ENCODE measurements at regions not wholly inside any gene's neighbourhood (a gene's known extent, or its start where the extent isn't known, plus 50 kb on each side); places are given as distances from the start of the nearest gene placed in this dataset.

DNA sequence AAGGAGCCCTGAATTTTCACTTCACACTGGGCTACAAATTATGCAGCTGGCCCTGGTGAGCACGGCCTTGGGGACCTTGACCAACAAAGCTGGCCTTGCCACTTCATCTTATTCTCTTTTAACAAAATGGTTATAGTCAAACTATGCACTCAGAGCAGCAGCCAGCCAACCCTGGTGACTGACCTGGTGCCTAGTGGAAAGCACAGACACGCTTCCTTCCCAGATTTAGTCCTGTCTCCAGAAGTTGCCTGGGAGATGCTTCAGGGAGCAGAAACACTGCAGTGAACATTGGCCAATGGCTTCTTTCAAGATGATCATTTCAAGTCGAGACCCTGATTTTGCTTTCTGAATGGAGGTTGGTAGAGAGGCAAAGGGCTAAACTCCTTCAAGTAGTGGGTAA is 249.3 kb downstream of the SIPA1L2 start:
- no peak for ATAC-seq
- intact Hi-C loops (cut with DNase I): no loop called here

DNA sequence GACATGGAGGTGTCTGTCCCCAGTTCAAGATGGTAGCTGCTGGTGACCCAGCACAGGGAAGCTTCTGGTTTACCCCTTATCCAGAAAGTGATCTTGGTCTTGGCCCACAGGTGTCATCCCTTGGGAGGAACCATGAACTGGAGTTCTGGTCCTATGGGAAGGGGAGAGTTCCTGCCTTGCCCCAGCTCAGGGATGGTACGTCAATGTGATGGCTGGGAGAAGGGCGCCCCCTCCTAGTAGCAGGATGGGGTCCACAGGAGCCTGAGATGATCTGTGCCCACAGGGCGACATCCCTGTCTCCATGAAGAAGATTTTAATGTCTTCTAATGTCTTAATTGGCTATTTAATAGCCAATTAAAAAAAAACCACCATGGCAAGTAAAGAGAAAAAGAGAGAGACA is 249.8 kb downstream of the SIPA1L2 start:
- intact Hi-C loops (cut with DNase I): no loop called here
- DNase-seq: no peak
- ATAC-seq: no peak

More for the DNA sequence above, 249.3 kb downstream of the SIPA1L2 start:
- DNase-seq: no peak

DNA sequence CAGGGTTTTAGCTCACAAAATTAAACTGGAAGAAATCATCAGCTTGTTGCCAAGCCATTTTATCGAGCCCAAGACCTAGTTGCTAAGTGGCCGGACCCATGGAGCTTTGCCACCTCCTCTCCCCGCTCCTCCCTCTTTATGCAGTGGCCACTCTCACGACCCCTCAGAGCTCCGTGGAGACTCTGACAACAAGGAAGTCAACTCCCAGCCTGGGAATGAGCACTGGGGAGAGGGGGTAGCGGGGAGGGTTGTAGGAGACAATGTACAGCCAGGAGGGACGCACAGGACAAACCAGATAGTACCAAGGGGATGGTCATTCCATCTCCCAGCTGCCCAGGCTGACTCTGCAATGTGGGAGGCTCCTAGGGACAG is 250.9 kb downstream of the SIPA1L2 start:
- ATAC-seq (no peak), DNase-seq (no peak)
- intact Hi-C loops (cut with DNase I): no loop called here

DNA sequence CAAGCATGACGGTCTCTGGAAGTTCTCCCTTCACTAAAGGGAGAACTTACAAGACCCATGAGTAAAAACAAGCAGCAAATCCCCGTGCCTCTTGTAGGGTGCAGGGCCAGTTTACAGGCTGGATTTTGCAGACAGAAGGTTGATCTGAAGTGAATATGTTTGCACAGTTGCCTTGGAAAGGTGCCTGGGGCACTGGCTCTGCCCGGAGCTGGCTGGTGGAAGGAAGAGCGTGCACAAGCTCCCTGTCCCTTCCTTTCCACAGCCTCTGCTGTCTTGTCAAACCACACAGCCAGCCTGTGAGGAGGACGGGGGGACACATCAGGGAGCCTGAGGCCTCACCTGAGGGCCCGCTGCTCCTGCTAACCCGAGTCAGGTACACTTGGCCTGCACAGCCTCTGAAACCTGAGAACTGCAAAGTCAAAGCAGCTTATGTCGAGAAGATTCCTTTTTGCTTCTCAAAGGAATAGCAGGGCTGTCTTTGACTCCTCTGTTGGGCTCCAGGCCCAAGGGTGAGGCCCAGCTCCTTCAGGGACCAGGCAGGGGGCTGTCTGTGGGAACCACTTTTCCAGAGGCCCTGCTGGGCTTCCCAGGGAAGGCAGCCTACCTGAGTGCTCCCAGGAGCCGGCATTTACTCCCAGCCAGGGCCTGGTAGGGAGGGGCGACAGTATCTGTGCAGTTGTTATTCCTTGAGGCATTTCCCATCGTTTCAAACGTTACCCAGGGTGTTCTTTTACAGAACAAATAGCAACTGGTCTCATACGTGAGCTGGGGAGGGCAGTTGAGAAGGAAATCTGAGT is 251.5 kb downstream of the SIPA1L2 start:
- no peak for DNase-seq
- peak in 1 of 2 donors; percentile 59 for ATAC-seq
- intact Hi-C loops (cut with DNase I): no loop called here

GRCh38 chr1:232377494-232377770 is 252.5 kb downstream of the SIPA1L2 start:
- ATAC-seq: peak in 1 of 2 donors; percentile 84
- intact Hi-C loops (cut with DNase I): no loop called here
- peak; percentile 67 for DNase-seq

- intact Hi-C loops (cut with DNase I): no loop called here
- ATAC-seq (peak; percentile 5 to 31), DNase-seq (no peak)
Measured at GRCh38 chr1:232376632-232377493, 253.1 kb downstream of the SIPA1L2 start.

DNA sequence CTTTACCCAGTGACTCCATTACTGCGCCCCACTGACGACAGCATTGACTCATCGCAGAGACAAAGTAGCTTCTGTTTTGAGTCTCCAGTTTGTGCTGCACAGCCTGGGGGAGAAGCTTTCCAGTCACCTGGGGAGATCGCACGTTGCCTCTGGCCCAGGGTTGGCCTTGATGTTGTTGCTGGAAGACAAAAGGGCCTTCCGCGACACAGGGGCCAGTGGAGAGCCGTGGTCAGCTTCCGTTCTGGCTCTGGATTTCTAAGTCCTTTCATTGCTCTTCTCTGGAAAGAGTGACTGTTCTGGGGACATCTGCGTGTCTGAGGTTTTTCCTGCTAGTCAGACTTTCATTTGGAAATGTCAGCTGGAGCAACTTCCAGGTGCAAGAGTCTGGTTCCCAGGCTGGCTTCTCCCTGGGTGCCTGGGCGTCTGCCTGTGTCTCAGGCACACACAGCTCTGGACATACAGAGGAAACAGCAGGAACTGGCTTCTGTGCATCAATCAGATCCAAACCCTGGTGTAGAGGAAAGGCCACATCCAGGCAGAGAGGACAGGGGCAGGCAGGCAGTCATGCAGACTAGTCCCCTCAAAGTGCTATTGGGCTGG is 257.0 kb downstream of the SIPA1L2 start:
- intact Hi-C loops (cut with DNase I): no loop called here
- DNase-seq: no peak
- ATAC-seq: no peak

GRCh38 chr1:232372431-232372830 is 257.5 kb downstream of the SIPA1L2 start:
- DNase-seq (no peak), ATAC-seq (no peak)
- intact Hi-C loops (cut with DNase I): no loop called here

- no peak for DNase-seq
- ATAC-seq: peak; percentile 68 to 89
- intact Hi-C loops (cut with DNase I): no loop called here
Measured at GRCh38 chr1:232369451-232370296, 260.3 kb downstream of the SIPA1L2 start.

GRCh38 chr1:232368821-232369321 is 261.1 kb downstream of the SIPA1L2 start:
- DNase-seq: no peak
- intact Hi-C loops (cut with DNase I): no loop called here
- no peak for ATAC-seq

DNA sequence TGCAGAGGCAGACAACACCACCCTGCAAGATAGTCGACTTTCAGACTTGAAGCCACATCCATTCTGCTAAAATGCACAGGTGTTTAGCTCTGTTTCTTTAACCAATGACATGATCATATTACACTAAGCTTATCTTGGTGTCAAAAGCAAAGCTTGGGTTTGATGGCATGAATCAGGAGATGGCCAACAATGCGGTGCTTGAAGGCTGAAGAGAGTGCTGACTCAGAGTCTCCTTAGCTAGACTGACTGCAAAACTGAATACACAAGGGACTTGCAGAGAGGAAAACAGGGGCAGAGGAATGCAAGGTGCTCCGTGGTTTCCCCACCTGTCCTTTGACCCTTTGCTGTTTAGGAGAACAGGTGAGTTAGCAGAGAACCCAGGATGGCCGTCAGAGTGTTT is 262.6 kb downstream of the SIPA1L2 start:
- intact Hi-C loops (cut with DNase I): no loop called here
- no peak for ATAC-seq

DNA sequence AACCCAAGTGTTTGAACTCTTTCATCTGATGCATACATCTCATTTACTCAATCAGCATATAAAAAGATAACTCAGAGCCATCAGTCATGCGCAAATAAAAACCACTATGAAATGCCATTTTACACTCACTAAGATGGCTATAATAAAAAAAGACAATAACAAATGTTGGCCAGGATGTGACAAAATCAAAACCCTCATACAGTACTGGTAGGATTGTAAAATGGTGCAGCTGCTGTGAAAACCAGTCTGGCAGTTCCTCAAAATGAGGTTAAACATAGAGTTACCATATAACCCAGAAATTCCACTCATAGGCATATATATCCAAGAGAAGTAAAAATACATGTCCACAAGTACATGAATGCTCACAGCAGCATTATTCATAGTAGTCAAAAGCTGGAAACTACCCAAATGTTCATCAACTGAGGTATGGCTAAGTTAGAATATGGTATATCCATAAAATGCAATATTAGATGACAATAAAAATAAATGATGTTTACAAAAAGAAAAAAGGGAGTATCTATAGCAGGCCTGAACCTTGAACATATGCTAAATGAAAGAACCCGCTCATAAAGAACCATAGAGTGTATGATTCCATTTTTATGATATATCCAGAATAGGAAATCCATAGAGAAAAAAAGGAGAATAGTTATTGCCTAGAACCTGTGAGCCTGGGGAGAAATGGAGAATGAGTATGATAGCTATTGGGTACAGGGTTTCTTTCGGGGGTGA is 265.1 kb downstream of the SIPA1L2 start:
- DNase-seq (no peak), ATAC-seq (no peak)
- intact Hi-C loops (cut with DNase I): no loop called here

More for the DNA sequence above, 262.6 kb downstream of the SIPA1L2 start:
- no peak for DNase-seq

GRCh38 chr1:232363008-232363407 is 266.9 kb downstream of the SIPA1L2 start:
- DNase-seq (no peak), ATAC-seq (no peak)
- intact Hi-C loops (cut with DNase I): no loop called here

DNA sequence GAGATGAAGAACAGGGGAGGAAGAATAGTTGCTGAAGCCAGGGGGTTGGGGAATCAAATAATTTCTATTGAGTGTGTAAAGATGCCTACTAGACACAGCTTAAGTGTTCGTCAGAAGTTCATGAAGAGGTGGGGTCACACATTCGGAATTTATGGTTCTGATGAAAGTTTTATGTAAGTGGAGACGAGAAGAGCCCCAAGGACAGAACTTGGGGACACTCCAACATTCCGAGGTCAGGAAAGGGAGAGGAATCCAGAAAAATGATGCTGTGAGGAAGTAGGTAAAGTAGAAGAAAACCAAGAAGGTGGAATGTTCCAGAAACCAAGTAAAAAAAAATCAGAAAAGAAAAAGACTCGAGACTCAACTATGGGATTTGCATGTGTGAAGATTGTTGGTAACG is 272.5 kb downstream of the SIPA1L2 start:
- no peak for DNase-seq
- no peak for ATAC-seq
- intact Hi-C loops (cut with DNase I): no loop called here

GRCh38 chr1:232355162-232356006 is 274.5 kb downstream of the SIPA1L2 start:
- peak in 1 of 2 donors; percentile 66 for ATAC-seq

DNA sequence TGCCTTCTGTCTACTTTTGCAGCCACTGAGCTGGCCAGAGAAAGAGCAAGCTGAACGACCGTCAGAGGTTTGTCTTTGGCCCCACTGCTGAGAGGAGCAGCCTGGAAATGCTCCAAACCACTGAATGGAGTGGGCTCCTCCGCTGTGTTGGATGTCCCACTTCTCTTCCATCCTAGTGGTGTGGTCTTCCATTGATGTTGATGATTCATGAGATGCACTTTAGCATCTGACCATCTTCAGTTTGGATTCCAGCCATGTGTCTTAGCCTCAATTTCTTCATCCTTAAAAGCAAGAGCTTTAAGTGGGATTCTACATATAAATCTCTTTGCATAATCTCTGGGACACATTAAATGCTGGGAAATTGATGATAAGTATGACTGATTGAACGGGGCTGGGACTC is 276.9 kb downstream of the SIPA1L2 start:
- no peak for DNase-seq
- intact Hi-C loops (cut with DNase I): no loop called here
- no peak for ATAC-seq

More at GRCh38 chr1:232355162-232356006, 274.5 kb downstream of the SIPA1L2 start:
- intact Hi-C loops (cut with DNase I): no loop called here
- no peak for DNase-seq

- no peak for ATAC-seq
Measured at GRCh38 chr1:232352366-232352765, 277.6 kb downstream of the SIPA1L2 start.

DNA sequence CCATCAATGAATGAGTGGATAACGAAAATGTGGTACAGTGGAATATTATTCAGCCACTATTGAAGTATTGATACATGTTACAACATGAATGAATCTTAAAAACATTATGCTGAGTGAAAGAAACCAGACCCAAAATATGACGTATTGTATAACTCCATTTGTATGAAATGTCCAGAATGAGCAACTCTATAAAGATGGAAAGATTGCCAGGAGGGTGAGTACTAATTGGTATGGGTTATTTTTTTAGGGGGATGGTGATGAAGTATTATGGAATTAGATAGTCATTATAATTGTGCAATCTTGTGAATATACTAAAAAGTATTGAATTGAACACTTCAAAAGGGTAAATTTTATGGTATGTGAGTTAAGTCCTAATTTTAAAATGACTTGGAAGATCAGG is 278.6 kb downstream of the SIPA1L2 start:
- DNase-seq: no peak
- ATAC-seq: no peak
- intact Hi-C loops (cut with DNase I): no loop called here

More at GRCh38 chr1:232352366-232352765, 277.6 kb downstream of the SIPA1L2 start:
- no peak for DNase-seq
- intact Hi-C loops (cut with DNase I): no loop called here

Data from left cardiac atrium (tissue), 4 donors.